H9 (cell line): ENCODE measurements at regions not wholly inside any gene's neighbourhood (a gene's known extent, or its start where the extent isn't known, plus 50 kb on each side); places are given as distances from the start of the nearest gene placed in this dataset.

Experiments used
- DNase-seq: peaks from one replicate; pipeline ENCODE4 v3.0.0-alpha.2; 2017
- H2AFZ ChIP-seq: one replicate; pipeline ENCODE4 v1.6.1; 2013; ENCODE audit warnings: mild to moderate bottlenecking, low read length, control low read depth, moderate library complexity
- H2AK5ac ChIP-seq: 2 replicates; pipeline ENCODE4 v1.6.1; 2013; ENCODE audit warnings: low read length, control low read depth, mixed read lengths; ENCODE audit not compliant: insufficient read length
- H2BK120ac ChIP-seq: one replicate; pipeline ENCODE4 v1.6.1; 2013; ENCODE audit warnings: low read depth, mild to moderate bottlenecking, low read length, control low read depth, inconsistent platforms; ENCODE audit not compliant: poor library complexity, severe bottlenecking
- H2BK12ac ChIP-seq: 2 replicates; pipeline ENCODE4 v1.6.1; 2013; ENCODE audit warnings: low read length, control low read depth, mixed read lengths, low read depth; ENCODE audit not compliant: insufficient read length
- H2BK15ac ChIP-seq: 2 replicates; pipeline ENCODE4 v1.6.1; 2013; ENCODE audit warnings: low read depth, low read length, control low read depth
- H2BK20ac ChIP-seq: one replicate; pipeline ENCODE4 v1.6.1; 2013; ENCODE audit warnings: low read depth, mild to moderate bottlenecking, low read length, control low read depth, inconsistent platforms; ENCODE audit not compliant: poor library complexity, severe bottlenecking
- H2BK5ac ChIP-seq: 2 replicates; pipeline ENCODE4 v1.6.1; 2013; ENCODE audit warnings: low read length, control low read depth, mixed read lengths; ENCODE audit not compliant: insufficient read length
- H3K14ac ChIP-seq: 2 replicates; pipeline ENCODE4 v1.6.1; 2013; ENCODE audit warnings: low read length, control low read depth; ENCODE audit not compliant: insufficient read depth
- H3K18ac ChIP-seq: 2 replicates; pipeline ENCODE4 v1.6.1; 2013; ENCODE audit warnings: low read depth, mild to moderate bottlenecking, mixed read lengths, low read length, control low read depth; ENCODE audit not compliant: insufficient read length
- H3K23ac ChIP-seq: 2 replicates; pipeline ENCODE4 v1.6.1; 2013; ENCODE audit warnings: low read length, control low read depth, mixed read lengths, low read depth; ENCODE audit not compliant: insufficient read length
- H3K23me2 ChIP-seq: 2 replicates; pipeline ENCODE4 v1.6.1; 2013; ENCODE audit warnings: low read depth, mild to moderate bottlenecking, mixed read lengths, low read length, control low read depth; ENCODE audit not compliant: insufficient read length, poor library complexity, severe bottlenecking
- H3K27ac ChIP-seq: 2 replicates; pipeline ENCODE4 v1.5.1; 2013; ENCODE audit warnings: low read length, control low read depth, mixed read lengths, low read depth; ENCODE audit not compliant: insufficient read length
- H3K27me3 ChIP-seq: 2 replicates; pipeline ENCODE4 v1.6.1; 2013; ENCODE audit warnings: low read length, control low read depth, inconsistent platforms; ENCODE audit not compliant: insufficient read depth
- H3K4ac ChIP-seq: 2 replicates; pipeline ENCODE4 v1.6.1; 2013; ENCODE audit warnings: low read depth, mild to moderate bottlenecking, control low read depth, inconsistent platforms, low read length, moderate library complexity
- H3K4me1 ChIP-seq: 2 replicates; pipeline ENCODE4 v1.6.1; 2013; ENCODE audit warnings: low read length, control low read depth, inconsistent platforms; ENCODE audit not compliant: insufficient read depth
- H3K4me2 ChIP-seq: 2 replicates; pipeline ENCODE4 v1.6.1; 2013; ENCODE audit warnings: low read length, control low read depth, mixed read lengths; ENCODE audit not compliant: insufficient read length, insufficient read depth
- H3K56ac ChIP-seq: 2 replicates; pipeline ENCODE4 v1.6.1; 2013; ENCODE audit warnings: low read depth, mild to moderate bottlenecking, mixed read lengths, low read length, control low read depth; ENCODE audit not compliant: insufficient read length
- H3K79me1 ChIP-seq: 2 replicates; pipeline ENCODE4 v1.6.1; 2013; ENCODE audit warnings: low read depth, mild to moderate bottlenecking, moderate library complexity, low read length, control low read depth, inconsistent platforms; ENCODE audit not compliant: insufficient read depth, poor library complexity, severe bottlenecking
- H3K79me2 ChIP-seq: 2 replicates; pipeline ENCODE4 v1.6.1; 2013; ENCODE audit warnings: low read length, control low read depth, inconsistent platforms; ENCODE audit not compliant: insufficient read depth
- H3K9ac ChIP-seq: 2 replicates; pipeline ENCODE4 v1.6.1; 2013; ENCODE audit warnings: low read length, control low read depth, mixed read lengths; ENCODE audit not compliant: insufficient read length; ENCODE audit errors: extremely low read depth
- H3K9me3 ChIP-seq: one replicate; pipeline ENCODE4 v1.6.1; 2013; ENCODE audit warnings: low read depth, low read length, inconsistent platforms; ENCODE audit not compliant: control insufficient read depth
- H3T11ph ChIP-seq: one replicate; pipeline ENCODE4 v1.6.1; 2013; ENCODE audit warnings: mild to moderate bottlenecking, low read length, control low read depth, inconsistent platforms
- H4K20me1 ChIP-seq: one replicate; pipeline ENCODE4 v1.6.1; 2013; ENCODE audit not compliant: control insufficient read depth, insufficient read length, insufficient read depth
- H4K5ac ChIP-seq: 2 replicates; pipeline ENCODE4 v1.6.1; 2013; ENCODE audit warnings: low read depth, mild to moderate bottlenecking, mixed read lengths, low read length, control low read depth; ENCODE audit not compliant: insufficient read length
- H4K8ac ChIP-seq: replicated peaks from 2 replicates; pipeline ENCODE4 v1.6.1; 2013; ENCODE audit warnings: low read length, control low read depth, mixed read lengths, low read depth; ENCODE audit not compliant: insufficient read length
- H4K91ac ChIP-seq: 2 replicates; pipeline ENCODE4 v1.6.1; 2013; ENCODE audit warnings: low read depth, mild to moderate bottlenecking, moderate library complexity, mixed read lengths, low read length, control low read depth; ENCODE audit not compliant: insufficient read length
- H3K27ac Mint-ChIP-seq, 3 experiments: 2 replicates in 2 of 3; 3 replicates in 1 of 3; pipeline ENCODE4 v1.8.0; 2020 to 2021; ENCODE audit warnings: mixed read lengths in 3 of 3, mild to moderate bottlenecking in 1 of 3, moderate library complexity in 1 of 3
- H3K27me3 Mint-ChIP-seq: 2 replicates; pipeline ENCODE4 v1.8.0; 2021; ENCODE audit warnings: low read depth, mild to moderate bottlenecking, moderate library complexity, mixed read lengths
- H3K36me3 Mint-ChIP-seq, 3 experiments: 2 replicates in 2 of 3; 3 replicates in 1 of 3; pipeline ENCODE4 v1.8.0; 2020 to 2021; ENCODE audit warnings: low read depth in 3 of 3, mixed read lengths in 3 of 3; ENCODE audit not compliant: insufficient read depth in 1 of 3
- H3K4me1 Mint-ChIP-seq, 2 experiments: 2 replicates each; pipeline ENCODE4 v1.8.0; 2020; ENCODE audit warnings: mixed read lengths in 2 of 2
- H3K4me3 Mint-ChIP-seq, 2 experiments: 2 replicates in 1 of 2; 3 replicates in 1 of 2; pipeline ENCODE4 v1.8.0; 2020 to 2021; ENCODE audit warnings: mild to moderate bottlenecking in 2 of 2, mixed read lengths in 2 of 2, moderate library complexity in 1 of 2
- H3K9me3 Mint-ChIP-seq, 2 experiments: 2 replicates in 1 of 2; 3 replicates in 1 of 2; pipeline ENCODE4 v1.8.0; 2020; ENCODE audit warnings: mild to moderate bottlenecking in 2 of 2, mixed read lengths in 2 of 2, moderate library complexity in 1 of 2
- WGBS: extraction: QIAGEN DNeasy Blood & Tissue Kit; methylation state at CpG from one replicate; pipeline ENCODE4 v1.1.7; 2013; ENCODE audit warnings: missing lambda C conversion rate, low lambda C conversion rate, mixed read lengths; ENCODE audit not compliant: insufficient read length; ENCODE audit errors: extremely low coverage; 5-methylcytosine and 5-hydroxymethylcytosine counted together
- TF ChIP-seq, protein P1 (sequence below): fragments of 200-600 bp; sonication (generic); conservative IDR thresholded peaks from 3 replicates; pipeline ENCODE4 v1.8.0; 2021; ENCODE audit warnings: antibody characterized with exemption, mild to moderate bottlenecking

DNA sequence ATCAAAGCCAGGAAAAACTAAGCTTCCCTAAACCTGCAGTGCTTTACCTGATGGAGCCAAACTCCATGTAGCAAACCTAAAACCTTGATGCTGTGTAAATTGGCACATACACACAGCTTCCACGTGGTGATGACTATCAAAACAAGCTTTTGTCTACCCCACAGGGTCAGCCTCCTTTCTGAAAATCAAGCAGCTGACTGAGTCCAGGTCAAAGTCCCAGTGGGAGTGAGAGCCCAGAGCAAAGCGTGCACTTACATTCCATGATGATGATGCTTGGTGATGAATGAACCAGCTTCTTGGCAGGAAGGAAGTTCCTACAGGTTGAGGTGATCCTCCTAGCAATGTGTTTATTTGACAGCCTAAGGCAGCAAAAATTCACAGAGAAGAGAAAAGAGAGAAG lies 630.0 kb upstream of the TBX3 start:
- Histone ChIP-seq H3K56ac (no peak overlapping the region), H3K9me3 (no peaks in the 10 kb centered on the region), H2BK120ac (no peak overlapping the region), H3K4ac (no peak overlapping the region), H3K27me3 (no peaks in the 10 kb centered on the region), H3K79me2 (no peaks in the 10 kb centered on the region), H2BK12ac (no peak overlapping the region), H3T11ph (no peak overlapping the region), H3K79me1 (no peaks in the 10 kb centered on the region), H4K91ac (no peak overlapping the region), H3K9ac (no peak overlapping the region), H3K18ac (no peak overlapping the region), H4K8ac (no peak overlapping the region), H3K23me2 (no peaks in the 10 kb centered on the region), H2AFZ (no peak overlapping the region), H3K23ac (no peak overlapping the region), H2BK20ac (no peak overlapping the region), H3K4me2 (no peak overlapping the region), H3K27ac (no peak overlapping the region), H3K14ac (no peak overlapping the region; the same call in 1 of the 2 replicates), H2BK15ac (no peak overlapping the region), H4K20me1 (no peaks in the 10 kb centered on the region), H2BK5ac (no peak overlapping the region), H2AK5ac (no peak overlapping the region), H4K5ac (no peak overlapping the region), H3K4me1 (no peaks in the 10 kb centered on the region)
- Mint-ChIP-seq H3K4me3 (no peak overlapping the region), H3K27ac (no peak overlapping the region), H3K4me1 (no peaks in the 10 kb centered on the region), H3K27me3 (peaks cover 2% of the 10 kb centered on the region), H3K9me3 (no peaks in the 10 kb centered on the region; a peak in 1 of 5 replicates), H3K36me3 (no peaks in the 10 kb centered on the region; a peak in 1 of 7 replicates)
- WGBS: no CpG with 5 or more reads among the region's 2 CpGs
- TF ChIP-seq, protein P1, sequence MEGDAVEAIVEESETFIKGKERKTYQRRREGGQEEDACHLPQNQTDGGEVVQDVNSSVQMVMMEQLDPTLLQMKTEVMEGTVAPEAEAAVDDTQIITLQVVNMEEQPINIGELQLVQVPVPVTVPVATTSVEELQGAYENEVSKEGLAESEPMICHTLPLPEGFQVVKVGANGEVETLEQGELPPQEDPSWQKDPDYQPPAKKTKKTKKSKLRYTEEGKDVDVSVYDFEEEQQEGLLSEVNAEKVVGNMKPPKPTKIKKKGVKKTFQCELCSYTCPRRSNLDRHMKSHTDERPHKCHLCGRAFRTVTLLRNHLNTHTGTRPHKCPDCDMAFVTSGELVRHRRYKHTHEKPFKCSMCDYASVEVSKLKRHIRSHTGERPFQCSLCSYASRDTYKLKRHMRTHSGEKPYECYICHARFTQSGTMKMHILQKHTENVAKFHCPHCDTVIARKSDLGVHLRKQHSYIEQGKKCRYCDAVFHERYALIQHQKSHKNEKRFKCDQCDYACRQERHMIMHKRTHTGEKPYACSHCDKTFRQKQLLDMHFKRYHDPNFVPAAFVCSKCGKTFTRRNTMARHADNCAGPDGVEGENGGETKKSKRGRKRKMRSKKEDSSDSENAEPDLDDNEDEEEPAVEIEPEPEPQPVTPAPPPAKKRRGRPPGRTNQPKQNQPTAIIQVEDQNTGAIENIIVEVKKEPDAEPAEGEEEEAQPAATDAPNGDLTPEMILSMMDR: no peak
- no peak for DNase-seq
